MCF 10A (cell line): ENCODE measurements at regions not wholly inside any gene's neighbourhood (a gene's known extent, or its start where the extent isn't known, plus 50 kb on each side); places are given as distances from the start of the nearest gene placed in this dataset.

Source experiments
- BruUV-seq: library from RNA; stranded (reverse); fragments of 400-500 nt; replicated peaks from 2 replicates; lab custom pipeline; 2021; lab: Mats Ljungman, UMichigan
- CTCF ChIA-PET: fragments of 300-600 bp; sonication (Branson Sonifier 250); formaldehyde crosslinking; extraction: SDS; loops from one replicate; lab custom pipeline; 2021; ENCODE audit warnings: antibody characterized with exemption, inconsistent platforms; lab: Yijun Ruan, JAX
- POLR2A ChIA-PET: fragments of 300-600, 350-650 bp; sonication (Branson Sonifier 250); formaldehyde crosslinking; extraction: SDS; loops from one replicate; lab custom pipeline; 2020; ENCODE audit warnings: antibody characterized with exemption, inconsistent platforms; lab: Yijun Ruan, JAX
- DNase-seq: peaks from one replicate; pipeline ENCODE4 v3.0.0-alpha.2; 2018; ENCODE audit not compliant: unreplicated experiment
- H3K27ac Mint-ChIP-seq: one replicate; pipeline ENCODE4 v1.8.0; 2022; ENCODE audit warnings: mild to moderate bottlenecking, low read depth, mixed read lengths; ENCODE audit not compliant: unreplicated experiment
- H3K27me3 Mint-ChIP-seq: one replicate; pipeline ENCODE4 v1.8.0; 2022; ENCODE audit warnings: mixed read lengths; ENCODE audit not compliant: insufficient read depth, unreplicated experiment
- H3K36me3 Mint-ChIP-seq: one replicate; pipeline ENCODE4 v1.8.0; 2022; ENCODE audit warnings: mild to moderate bottlenecking, moderate library complexity, mixed read lengths; ENCODE audit not compliant: insufficient read depth, unreplicated experiment
- H3K4me1 Mint-ChIP-seq: one replicate; pipeline ENCODE4 v1.8.0; 2022; ENCODE audit warnings: mixed read lengths; ENCODE audit not compliant: insufficient read depth, unreplicated experiment
- H3K4me3 Mint-ChIP-seq: one replicate; pipeline ENCODE4 v1.8.0; 2022; ENCODE audit warnings: mild to moderate bottlenecking, moderate library complexity, mixed read lengths; ENCODE audit not compliant: unreplicated experiment
- H3K9me3 Mint-ChIP-seq: one replicate; pipeline ENCODE4 v1.8.0; 2022; ENCODE audit warnings: mixed read lengths; ENCODE audit not compliant: unreplicated experiment
- intact Hi-C: fragments of 100-400 bp; cut with micrococcal nuclease; formaldehyde crosslinking; loops from 2 replicates; pipeline ENCODE4 v1.14.1; 2022
- TF ChIP-seq, protein P1 (sequence below): fragments of 200-600 bp; IDR thresholded peaks from one replicate; pipeline ENCODE4 v1.8.0; 2022; ENCODE audit warnings: antibody characterized with exemption, mild to moderate bottlenecking; ENCODE audit not compliant: unreplicated experiment

DNA sequence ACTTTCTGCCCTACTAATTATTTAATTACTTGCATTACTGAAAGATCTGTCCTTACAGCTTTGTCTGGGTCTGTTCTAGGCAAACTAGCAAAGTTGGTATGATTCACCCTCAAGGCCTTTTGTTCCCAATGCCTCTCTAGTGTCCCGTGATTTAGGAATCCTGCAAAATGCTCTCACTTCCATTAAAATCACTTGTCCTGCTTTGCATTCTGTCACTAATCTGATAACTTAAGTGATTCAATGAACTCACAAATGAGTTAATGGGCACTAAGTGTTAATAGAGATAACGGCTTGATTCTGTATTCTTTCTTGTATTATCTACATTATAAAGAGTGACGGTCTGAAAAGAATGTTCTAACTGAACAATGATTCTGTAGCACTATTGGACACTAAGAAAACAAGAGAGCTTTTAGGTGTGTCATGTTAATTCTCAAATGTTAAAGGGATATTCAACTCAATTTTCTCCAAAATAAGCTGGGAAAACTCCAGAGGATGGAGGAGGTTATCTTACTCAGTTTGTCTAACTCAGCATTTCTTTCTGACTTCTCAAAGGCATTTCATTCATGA, 697.3 kb downstream of the CETN3 start:
- no peak overlapping the region for H3K4me3 Mint-ChIP-seq
- TF ChIP-seq, protein P1, sequence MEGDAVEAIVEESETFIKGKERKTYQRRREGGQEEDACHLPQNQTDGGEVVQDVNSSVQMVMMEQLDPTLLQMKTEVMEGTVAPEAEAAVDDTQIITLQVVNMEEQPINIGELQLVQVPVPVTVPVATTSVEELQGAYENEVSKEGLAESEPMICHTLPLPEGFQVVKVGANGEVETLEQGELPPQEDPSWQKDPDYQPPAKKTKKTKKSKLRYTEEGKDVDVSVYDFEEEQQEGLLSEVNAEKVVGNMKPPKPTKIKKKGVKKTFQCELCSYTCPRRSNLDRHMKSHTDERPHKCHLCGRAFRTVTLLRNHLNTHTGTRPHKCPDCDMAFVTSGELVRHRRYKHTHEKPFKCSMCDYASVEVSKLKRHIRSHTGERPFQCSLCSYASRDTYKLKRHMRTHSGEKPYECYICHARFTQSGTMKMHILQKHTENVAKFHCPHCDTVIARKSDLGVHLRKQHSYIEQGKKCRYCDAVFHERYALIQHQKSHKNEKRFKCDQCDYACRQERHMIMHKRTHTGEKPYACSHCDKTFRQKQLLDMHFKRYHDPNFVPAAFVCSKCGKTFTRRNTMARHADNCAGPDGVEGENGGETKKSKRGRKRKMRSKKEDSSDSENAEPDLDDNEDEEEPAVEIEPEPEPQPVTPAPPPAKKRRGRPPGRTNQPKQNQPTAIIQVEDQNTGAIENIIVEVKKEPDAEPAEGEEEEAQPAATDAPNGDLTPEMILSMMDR = no peak
- no peak overlapping the region for H3K27ac Mint-ChIP-seq
- H3K4me1 Mint-ChIP-seq = no peaks in the 10 kb centered on the region
- CTCF ChIA-PET = interaction anchor here (0.6 kb wide), 2 partner anchors 837 to 1150 kb away, joined by 3 to 4 read pairs; no protein-coding TSS in a partner anchor
- DNase-seq = no peak
- no peaks in the 10 kb centered on the region for H3K9me3 Mint-ChIP-seq
- POLR2A ChIA-PET = no interaction called here
- intact Hi-C loops = no loop called here
- BruUV-seq = no TSS peak
- H3K27me3 Mint-ChIP-seq = no peaks in the 10 kb centered on the region
- H3K36me3 Mint-ChIP-seq = no peaks in the 10 kb centered on the region

DNA sequence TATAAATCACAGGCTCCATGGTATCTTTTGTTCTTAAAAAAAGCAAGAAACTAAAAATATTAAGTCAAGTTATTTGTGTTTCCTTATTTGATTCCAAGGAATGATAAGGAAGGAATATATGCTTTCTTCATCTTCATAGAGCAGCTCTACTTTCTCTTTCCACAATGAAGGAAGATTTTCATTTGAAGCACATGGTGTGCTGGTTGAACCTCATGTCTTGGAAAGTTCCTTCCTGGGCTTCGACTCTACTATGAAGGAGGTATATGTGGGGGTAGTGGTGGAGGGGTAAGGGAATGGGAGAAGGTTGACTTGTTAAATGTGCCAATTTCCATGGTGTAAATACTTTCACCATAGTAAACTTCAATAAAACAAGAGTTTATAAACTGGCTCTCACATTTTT, 698.0 kb downstream of the CETN3 start:
- CTCF ChIA-PET = interaction anchor here (0.6 kb wide), 2 partner anchors 836 to 1151 kb away, joined by 3 to 4 read pairs; no protein-coding TSS in a partner anchor
- no TSS peak for BruUV-seq
- no peak overlapping the region for H3K27ac Mint-ChIP-seq

DNA sequence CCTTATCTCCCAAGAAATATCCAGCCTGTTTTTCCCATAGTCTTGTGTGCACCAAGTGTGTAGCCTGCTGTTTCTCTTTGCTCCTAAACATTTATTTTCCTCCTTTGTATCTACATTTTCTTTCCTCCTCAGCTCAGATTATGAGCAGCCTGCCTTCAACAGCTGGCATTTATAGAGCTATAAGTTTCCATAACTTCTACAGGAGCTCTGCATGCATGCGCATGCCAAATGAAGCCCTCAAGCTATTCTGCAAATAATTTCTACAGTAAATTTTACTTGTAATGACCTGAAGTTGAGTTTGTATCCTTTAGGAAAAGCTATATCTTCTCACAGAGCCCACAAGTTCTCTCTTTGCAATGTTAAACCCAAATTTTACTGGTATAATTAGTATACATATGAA, 699.5 kb downstream of the CETN3 start:
- Mint-ChIP-seq H3K4me1 (no peaks in the 10 kb centered on the region), H3K4me3 (no peak overlapping the region), H3K36me3 (no peaks in the 10 kb centered on the region), H3K27me3 (no peaks in the 10 kb centered on the region), H3K9me3 (no peaks in the 10 kb centered on the region), H3K27ac (no peak overlapping the region)
- ChIA-PET POLR2A (no interaction called here), CTCF (interaction anchor here (0.7 to 0.8 kb wide), 2 partner anchors 20 to 1538 kb away, joined by 3 read pairs; no protein-coding TSS in a partner anchor)
- TF ChIP-seq, protein P1 = no peak
- BruUV-seq = no TSS peak
- intact Hi-C loops = no loop called here
- DNase-seq = no peak

More for the DNA sequence above, 698.0 kb downstream of the CETN3 start:
- Mint-ChIP-seq H3K36me3 (no peaks in the 10 kb centered on the region), H3K4me3 (no peak overlapping the region), H3K9me3 (no peaks in the 10 kb centered on the region), H3K4me1 (no peaks in the 10 kb centered on the region), H3K27me3 (no peaks in the 10 kb centered on the region)
- TF ChIP-seq, protein P1 = no peak
- no peak for DNase-seq
- POLR2A ChIA-PET = no interaction called here
- intact Hi-C loops = no loop called here

DNA sequence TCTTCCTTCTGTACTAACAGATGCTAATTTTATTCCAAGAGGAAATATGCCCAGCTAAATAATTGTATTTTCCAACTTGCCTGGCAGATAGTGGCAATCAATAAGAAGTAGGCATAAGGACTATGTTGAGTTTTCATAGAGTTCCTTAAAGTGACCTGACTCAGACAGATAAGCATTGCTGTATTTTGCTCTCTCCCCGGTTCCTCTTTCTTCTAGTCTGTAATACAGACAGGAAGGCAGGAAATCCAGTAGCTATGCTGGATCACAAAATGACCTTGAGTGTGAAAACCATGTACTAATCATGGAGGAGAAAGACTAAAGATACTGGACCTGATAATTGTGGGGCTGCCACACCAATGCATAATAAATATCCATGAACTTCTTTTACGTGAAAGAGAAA, 701.7 kb downstream of the CETN3 start:
- Mint-ChIP-seq H3K36me3 (no peaks in the 10 kb centered on the region), H3K27ac (no peak overlapping the region), H3K9me3 (no peaks in the 10 kb centered on the region), H3K27me3 (no peaks in the 10 kb centered on the region), H3K4me3 (no peak overlapping the region), H3K4me1 (no peaks in the 10 kb centered on the region)
- ChIA-PET POLR2A (no interaction called here), CTCF (no interaction called here)
- BruUV-seq = no TSS peak
- intact Hi-C loops = no loop called here
- TF ChIP-seq, protein P1 = no peak
- no peak for DNase-seq
